ENCODE measurements at regions not wholly inside any gene's neighbourhood (a gene's known extent, or its start where the extent isn't known, plus 50 kb on each side); places are given as distances from the start of the nearest gene placed in this dataset.
"Not testable (repeated sequence)": the region's sequence is repeated elsewhere in the genome, so short reads cannot be mapped to it uniquely, and the experiment has no call there.

DNA sequence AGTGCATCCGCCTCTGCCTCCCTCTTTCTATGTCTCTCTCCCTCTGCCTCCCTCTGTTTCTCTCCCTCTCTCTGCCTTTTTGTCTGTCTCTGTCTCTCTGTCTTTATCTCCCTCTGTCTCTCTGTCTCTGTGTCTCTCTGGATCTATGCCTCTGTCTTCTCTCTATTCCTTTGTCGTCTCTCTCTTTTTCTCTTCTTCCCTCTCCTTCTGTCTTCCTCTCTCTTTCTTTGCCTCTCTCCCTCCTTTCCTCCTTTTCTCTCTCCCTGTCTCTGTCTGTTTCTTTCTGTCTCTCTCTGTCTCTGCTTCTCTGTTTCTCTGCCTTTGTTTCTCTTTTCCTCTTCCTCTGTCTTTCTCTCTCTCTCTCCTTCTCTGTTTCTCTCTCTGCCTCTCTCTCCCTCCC is 678.8 kb upstream of the NRP1 start:
- H3K36me3 ChIP-seq (ENCODE audit: insufficient read depth, low read length): no peaks in the 10 kb centered on the region
- no peak overlapping the region for H3K9ac ChIP-seq (ENCODE audit: low read length)
- no peaks in the 10 kb centered on the region for H3K9me3 ChIP-seq (ENCODE audit: low read length)
- H3K27me3 ChIP-seq (ENCODE audit: control insufficient read depth in 1 of 2, insufficient read depth in 2 of 2, low read length in 2 of 2): no peaks in the 10 kb centered on the region
- H3K4me1 ChIP-seq (ENCODE audit: insufficient read depth, low read length): no peaks in the 10 kb centered on the region
- H3K4me3 ChIP-seq (ENCODE audit: low read depth in 1 of 2, low read length in 2 of 2): no peak overlapping the region
- H3K27ac ChIP-seq (ENCODE audit: low read depth, low read length): no peak overlapping the region

DNA sequence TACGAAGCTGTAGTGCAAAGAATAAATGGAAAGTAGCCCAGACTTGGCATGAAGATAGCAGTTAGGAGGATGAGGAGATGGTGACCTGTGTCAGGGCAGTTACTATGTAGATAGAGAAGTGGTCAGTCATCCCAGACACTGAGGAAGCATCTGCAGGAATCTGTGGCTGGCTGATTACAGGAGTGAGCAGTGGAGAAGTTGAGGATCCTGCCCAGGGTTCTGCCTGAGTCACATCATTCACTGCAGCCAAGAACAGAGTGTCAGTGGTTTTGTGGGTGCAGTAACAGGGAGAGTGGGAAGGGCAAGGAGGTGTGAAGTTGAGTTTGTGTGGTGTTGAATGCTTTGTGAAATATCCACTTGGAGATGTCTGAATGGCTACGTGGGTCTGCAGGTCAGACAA is 676.4 kb upstream of the NRP1 start:
- no peaks in the 10 kb centered on the region for H3K36me3 ChIP-seq (ENCODE audit: insufficient read depth, low read length)
- no peaks in the 10 kb centered on the region for H3K4me1 ChIP-seq (ENCODE audit: insufficient read depth, low read length)
- H3K9me3 ChIP-seq (ENCODE audit: low read length): no peaks in the 10 kb centered on the region
- H3K4me3 ChIP-seq (ENCODE audit: low read depth in 1 of 2, low read length in 2 of 2): no peak overlapping the region
- no peak overlapping the region for H3K27ac ChIP-seq (ENCODE audit: low read depth, low read length)
- no peaks in the 10 kb centered on the region for H3K27me3 ChIP-seq (ENCODE audit: control insufficient read depth in 1 of 2, insufficient read depth in 2 of 2, low read length in 2 of 2)
- no peak overlapping the region for H3K9ac ChIP-seq (ENCODE audit: low read length)

GRCh38 chr10:34010228-34010627 is 675.8 kb upstream of the NRP1 start:
- H3K4me3 ChIP-seq (ENCODE audit: low read depth in 1 of 2, low read length in 2 of 2); H3K27ac ChIP-seq (ENCODE audit: low read depth, low read length); H3K9me3 ChIP-seq (ENCODE audit: low read length); H3K36me3 ChIP-seq (ENCODE audit: insufficient read depth, low read length); H3K27me3 ChIP-seq (ENCODE audit: control insufficient read depth in 1 of 2, insufficient read depth in 2 of 2, low read length in 2 of 2); H3K9ac ChIP-seq (ENCODE audit: low read length); H3K4me1 ChIP-seq (ENCODE audit: insufficient read depth, low read length): not testable (repeated sequence)

DNA sequence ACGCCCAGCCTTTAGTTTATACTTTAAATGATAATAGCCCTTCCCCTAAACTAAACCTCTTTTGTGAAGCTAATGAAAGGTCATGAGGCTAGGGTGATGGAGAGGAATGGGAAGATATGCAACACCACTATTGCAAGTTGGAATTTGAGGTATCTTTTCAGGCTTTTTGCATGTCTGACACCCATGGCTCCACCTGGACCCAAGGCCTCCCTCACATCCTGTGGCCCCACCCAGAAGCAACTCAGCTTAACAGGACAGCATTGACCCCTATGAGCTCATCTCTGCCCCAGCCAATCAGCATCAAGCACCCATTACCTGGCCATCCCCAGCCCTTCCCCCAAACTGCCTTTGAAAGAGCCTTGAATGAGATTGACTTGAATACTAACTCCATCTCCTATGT is 674.2 kb upstream of the NRP1 start:
- no peak overlapping the region for H3K4me3 ChIP-seq (ENCODE audit: low read depth in 1 of 2, low read length in 2 of 2)
- no peaks in the 10 kb centered on the region for H3K27me3 ChIP-seq (ENCODE audit: control insufficient read depth in 1 of 2, insufficient read depth in 2 of 2, low read length in 2 of 2)
- H3K4me1 ChIP-seq (ENCODE audit: insufficient read depth, low read length): no peaks in the 10 kb centered on the region
- no peaks in the 10 kb centered on the region for H3K36me3 ChIP-seq (ENCODE audit: insufficient read depth, low read length)
- H3K27ac ChIP-seq (ENCODE audit: low read depth, low read length): no peak overlapping the region
- no peaks in the 10 kb centered on the region for H3K9me3 ChIP-seq (ENCODE audit: low read length)
- H3K9ac ChIP-seq (ENCODE audit: low read length): no peak overlapping the region

DNA sequence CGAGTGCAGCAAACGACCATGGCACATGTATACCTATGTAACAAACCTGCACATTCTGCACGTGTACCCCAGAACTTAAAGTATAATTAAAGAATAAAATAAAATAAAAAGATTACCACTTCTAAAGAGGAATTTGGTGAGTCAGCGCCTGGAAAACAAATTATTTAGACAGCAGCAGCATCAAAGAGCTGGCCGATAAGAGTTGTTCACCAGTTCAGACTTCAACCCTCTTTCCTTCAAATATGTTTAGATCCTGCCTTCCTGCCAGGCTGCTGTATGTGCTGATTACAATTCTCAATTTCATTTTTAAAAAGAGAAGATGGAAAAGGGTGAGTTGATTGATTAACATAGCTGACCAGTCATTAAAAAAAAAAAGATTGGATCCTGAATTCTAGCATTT is 672.0 kb upstream of the NRP1 start:
- no peaks in the 10 kb centered on the region for H3K4me1 ChIP-seq (ENCODE audit: insufficient read depth, low read length)
- no peaks in the 10 kb centered on the region for H3K36me3 ChIP-seq (ENCODE audit: insufficient read depth, low read length)
- H3K4me3 ChIP-seq (ENCODE audit: low read depth in 1 of 2, low read length in 2 of 2): no peak overlapping the region
- no peak overlapping the region for H3K9ac ChIP-seq (ENCODE audit: low read length)
- no peaks in the 10 kb centered on the region for H3K27me3 ChIP-seq (ENCODE audit: control insufficient read depth in 1 of 2, insufficient read depth in 2 of 2, low read length in 2 of 2)
- H3K27ac ChIP-seq (ENCODE audit: low read depth, low read length): no peak overlapping the region
- H3K9me3 ChIP-seq (ENCODE audit: low read length): no peaks in the 10 kb centered on the region

DNA sequence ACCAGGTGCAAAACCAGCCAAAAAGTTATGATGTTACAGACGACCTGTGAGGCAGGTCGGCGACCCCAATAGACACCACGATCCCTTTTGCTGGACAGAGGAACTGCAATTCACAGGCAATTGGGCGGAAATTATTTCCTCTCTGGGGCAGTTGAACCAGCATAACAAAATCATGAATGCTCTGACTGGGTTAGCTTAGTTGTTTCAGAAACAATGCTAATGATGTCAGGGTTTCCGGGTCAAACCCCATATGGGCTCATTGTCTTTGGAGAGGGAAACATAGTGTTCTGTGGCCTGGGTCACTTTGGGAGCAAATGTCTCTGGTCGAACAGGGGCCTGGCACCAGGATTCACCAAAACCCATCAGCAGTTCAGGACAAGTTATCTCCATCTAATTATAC is 669.1 kb upstream of the NRP1 start:
- no peaks in the 10 kb centered on the region for H3K9me3 ChIP-seq (ENCODE audit: low read length)
- H3K4me1 ChIP-seq (ENCODE audit: insufficient read depth, low read length): no peaks in the 10 kb centered on the region
- no peak overlapping the region for H3K9ac ChIP-seq (ENCODE audit: low read length)
- H3K27ac ChIP-seq (ENCODE audit: low read depth, low read length): no peak overlapping the region
- no peaks in the 10 kb centered on the region for H3K36me3 ChIP-seq (ENCODE audit: insufficient read depth, low read length)
- H3K27me3 ChIP-seq (ENCODE audit: control insufficient read depth in 1 of 2, insufficient read depth in 2 of 2, low read length in 2 of 2): no peaks in the 10 kb centered on the region
- no peak overlapping the region for H3K4me3 ChIP-seq (ENCODE audit: low read depth in 1 of 2, low read length in 2 of 2)

DNA sequence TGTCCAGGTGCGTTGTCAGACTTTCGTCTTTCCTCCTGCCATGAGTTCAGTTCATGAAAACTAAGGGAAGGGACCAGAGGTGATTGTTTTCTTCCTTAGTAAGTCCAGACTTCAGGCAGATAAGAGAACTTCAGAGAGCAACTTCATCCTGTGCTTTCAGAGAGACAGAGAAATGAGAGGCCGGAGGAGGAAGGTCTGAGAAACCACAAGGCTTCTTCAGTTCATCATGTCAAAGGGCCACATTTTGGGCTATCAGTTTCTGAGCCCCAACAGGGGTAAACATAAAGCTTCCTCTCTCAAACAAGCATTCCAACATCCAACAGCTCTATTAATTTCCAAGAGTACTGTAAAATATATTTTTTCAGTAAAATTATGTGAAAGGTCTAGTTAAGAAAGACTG is 668.4 kb upstream of the NRP1 start:
- no peaks in the 10 kb centered on the region for H3K27me3 ChIP-seq (ENCODE audit: control insufficient read depth in 1 of 2, insufficient read depth in 2 of 2, low read length in 2 of 2)
- no peaks in the 10 kb centered on the region for H3K9me3 ChIP-seq (ENCODE audit: low read length)
- H3K4me3 ChIP-seq (ENCODE audit: low read depth in 1 of 2, low read length in 2 of 2): no peak overlapping the region
- no peaks in the 10 kb centered on the region for H3K36me3 ChIP-seq (ENCODE audit: insufficient read depth, low read length)
- no peak overlapping the region for H3K27ac ChIP-seq (ENCODE audit: low read depth, low read length)
- H3K9ac ChIP-seq (ENCODE audit: low read length): no peak overlapping the region
- no peaks in the 10 kb centered on the region for H3K4me1 ChIP-seq (ENCODE audit: insufficient read depth, low read length)

DNA sequence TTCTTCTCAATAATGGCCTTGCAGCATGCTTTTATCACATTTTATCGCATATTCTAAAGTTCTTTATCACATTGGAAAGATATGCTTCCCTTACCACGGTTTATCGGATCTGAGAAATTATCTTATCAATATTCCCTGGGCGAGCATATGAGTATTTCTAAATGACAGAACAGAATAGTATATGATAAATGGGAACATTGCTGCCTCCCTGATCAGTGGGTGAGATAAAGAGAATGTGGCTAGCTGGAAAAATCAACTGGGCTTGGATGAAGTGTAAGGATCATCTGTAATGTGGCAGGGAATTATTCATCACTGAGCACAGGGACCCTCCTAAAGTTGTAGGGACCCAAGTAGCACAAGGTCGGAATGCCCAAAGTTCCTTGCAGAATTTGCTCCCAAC is 667.4 kb upstream of the NRP1 start:
- H3K36me3 ChIP-seq (ENCODE audit: insufficient read depth, low read length): no peaks in the 10 kb centered on the region
- no peaks in the 10 kb centered on the region for H3K4me1 ChIP-seq (ENCODE audit: insufficient read depth, low read length)
- H3K27me3 ChIP-seq (ENCODE audit: control insufficient read depth in 1 of 2, insufficient read depth in 2 of 2, low read length in 2 of 2): no peaks in the 10 kb centered on the region
- H3K9ac ChIP-seq (ENCODE audit: low read length): no peak overlapping the region
- no peak overlapping the region for H3K4me3 ChIP-seq (ENCODE audit: low read depth in 1 of 2, low read length in 2 of 2)
- H3K9me3 ChIP-seq (ENCODE audit: low read length): no peaks in the 10 kb centered on the region
- no peak overlapping the region for H3K27ac ChIP-seq (ENCODE audit: low read depth, low read length)

- H3K9ac ChIP-seq (ENCODE audit: low read length): no peak overlapping the region
- H3K27ac ChIP-seq (ENCODE audit: low read depth, low read length): no peak overlapping the region
- no peaks in the 10 kb centered on the region for H3K27me3 ChIP-seq (ENCODE audit: control insufficient read depth in 1 of 2, insufficient read depth in 2 of 2, low read length in 2 of 2)
- H3K4me3 ChIP-seq (ENCODE audit: low read depth in 1 of 2, low read length in 2 of 2): no peak overlapping the region
- no peaks in the 10 kb centered on the region for H3K9me3 ChIP-seq (ENCODE audit: low read length)
- no peaks in the 10 kb centered on the region for H3K4me1 ChIP-seq (ENCODE audit: insufficient read depth, low read length)
- no peaks in the 10 kb centered on the region for H3K36me3 ChIP-seq (ENCODE audit: insufficient read depth, low read length)
Measured at GRCh38 chr10:34001087-34001580, 666.7 kb upstream of the NRP1 start.

DNA sequence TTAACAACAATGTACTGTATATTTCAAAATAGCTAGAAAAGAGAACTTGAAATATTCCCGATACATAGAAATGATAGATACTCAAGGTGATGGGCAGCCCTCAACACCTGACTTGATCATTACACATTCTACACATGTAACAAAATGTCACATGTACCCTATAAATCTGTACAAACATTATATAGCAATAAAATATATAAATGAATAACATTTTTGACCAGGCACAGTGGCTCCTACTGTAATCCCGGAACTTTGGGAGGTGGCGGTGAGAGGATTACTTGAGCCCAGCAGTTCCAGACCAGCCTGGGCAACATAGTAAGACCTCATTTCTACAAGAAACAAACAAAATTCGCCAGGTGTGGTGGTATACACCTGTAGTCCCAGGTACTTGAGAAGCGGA is 659.5 kb upstream of the NRP1 start:
- H3K9ac ChIP-seq (ENCODE audit: low read length): no peak overlapping the region
- no peaks in the 10 kb centered on the region for H3K4me1 ChIP-seq (ENCODE audit: insufficient read depth, low read length)
- H3K27me3 ChIP-seq (ENCODE audit: control insufficient read depth in 1 of 2, insufficient read depth in 2 of 2, low read length in 2 of 2): no peaks in the 10 kb centered on the region
- no peaks in the 10 kb centered on the region for H3K9me3 ChIP-seq (ENCODE audit: low read length)
- no peak overlapping the region for H3K27ac ChIP-seq (ENCODE audit: low read depth, low read length)
- H3K36me3 ChIP-seq (ENCODE audit: insufficient read depth, low read length): no peaks in the 10 kb centered on the region
- H3K4me3 ChIP-seq (ENCODE audit: low read depth in 1 of 2, low read length in 2 of 2): no peak overlapping the region

DNA sequence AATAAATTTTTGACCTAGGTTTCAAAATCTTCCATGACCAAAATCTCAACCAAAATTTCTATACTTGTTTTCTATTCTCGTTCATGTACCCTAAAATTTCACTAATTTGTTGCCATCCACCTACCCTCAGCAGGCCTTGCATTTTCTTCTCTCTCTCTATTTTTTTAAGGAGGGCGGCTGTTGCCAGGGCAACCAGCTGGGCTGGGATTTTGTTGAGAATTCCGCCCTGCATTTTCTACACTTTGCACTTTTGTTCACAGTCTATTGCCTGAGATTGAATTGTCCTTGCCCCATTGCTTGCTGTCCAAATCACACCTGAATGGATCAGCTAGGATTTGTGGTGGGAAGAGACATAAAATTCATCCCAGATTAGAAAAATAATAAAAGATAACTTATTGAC is 657.5 kb upstream of the NRP1 start:
- Histone ChIP-seq H3K9ac (ENCODE audit: low read length) (no peak overlapping the region), H3K36me3 (ENCODE audit: insufficient read depth, low read length) (no peaks in the 10 kb centered on the region), H3K4me3 (ENCODE audit: low read depth in 1 of 2, low read length in 2 of 2) (no peak overlapping the region), H3K27me3 (ENCODE audit: control insufficient read depth in 1 of 2, insufficient read depth in 2 of 2, low read length in 2 of 2) (no peaks in the 10 kb centered on the region), H3K27ac (ENCODE audit: low read depth, low read length) (no peak overlapping the region), H3K4me1 (ENCODE audit: insufficient read depth, low read length) (no peaks in the 10 kb centered on the region), H3K9me3 (ENCODE audit: low read length) (no peaks in the 10 kb centered on the region)

- no peaks in the 10 kb centered on the region for H3K4me1 ChIP-seq (ENCODE audit: insufficient read depth, low read length)
- H3K27ac ChIP-seq (ENCODE audit: low read depth, low read length): no peak overlapping the region
- no peaks in the 10 kb centered on the region for H3K36me3 ChIP-seq (ENCODE audit: insufficient read depth, low read length)
- H3K9me3 ChIP-seq (ENCODE audit: low read length): no peaks in the 10 kb centered on the region
- H3K9ac ChIP-seq (ENCODE audit: low read length): no peak overlapping the region
- H3K27me3 ChIP-seq (ENCODE audit: control insufficient read depth in 1 of 2, insufficient read depth in 2 of 2, low read length in 2 of 2): no peaks in the 10 kb centered on the region
- no peak overlapping the region for H3K4me3 ChIP-seq (ENCODE audit: low read depth in 1 of 2, low read length in 2 of 2)
Measured at GRCh38 chr10:33986515-33986914, 652.0 kb upstream of the NRP1 start.

Data from muscle layer of colon (tissue), 2 donors.